H1 (cell line): ENCODE measurements at regions not wholly inside any gene's neighbourhood (a gene's known extent, or its start where the extent isn't known, plus 50 kb on each side); places are given as distances from the start of the nearest gene placed in this dataset.

Experiments
- CTCF ChIA-PET: fragments of 300-600 bp; sonication (Branson Sonifier 250); formaldehyde crosslinking; loops from one replicate; lab custom pipeline; 2021; ENCODE audit not compliant: partially characterized antibody; lab: Charles Lee
- POLR2A ChIA-PET: fragments of 300-600 bp; sonication (Branson Sonifier 250); formaldehyde crosslinking; loops from one replicate; lab custom pipeline; 2021; ENCODE audit warnings: inconsistent platforms; ENCODE audit not compliant: partially characterized antibody; lab: Charles Lee
- DNase-seq, 2 experiments: peaks; one replicate each; pipeline versions ENCODE4 v3.0.0 to v3.0.0-alpha.2; 2010 to 2022; ENCODE audit warnings: low spot score in 2 of 2, low read depth in 1 of 2, mixed read lengths in 1 of 2
- FAIRE-seq: peaks from 2 replicates; lab custom pipeline; 2011; peaks lifted over from hg19 to GRCh38; lab: Jason Lieb, UNC
- H2AFZ ChIP-seq: 2 replicates; pipeline ENCODE4 v1.8.1; 2012; ENCODE audit warnings: low read length, inconsistent platforms
- H2AK5ac ChIP-seq: 2 replicates; pipeline ENCODE4 v1.6.1; 2013; ENCODE audit warnings: low read depth, low read length
- H2BK120ac ChIP-seq: replicated peaks from 2 replicates; pipeline ENCODE3; 2013; ENCODE audit warnings: low read depth, low read length, inconsistent platforms
- H2BK12ac ChIP-seq: 2 replicates; pipeline ENCODE4 v1.6.1; 2013; ENCODE audit warnings: low read depth, low read length
- H2BK15ac ChIP-seq: 2 replicates; pipeline ENCODE4 v1.6.1; 2013; ENCODE audit warnings: low read length
- H2BK20ac ChIP-seq: 2 replicates; pipeline ENCODE4 v1.6.1; 2013; ENCODE audit warnings: low read length
- H2BK5ac ChIP-seq: 2 replicates; pipeline ENCODE4 v1.6.1; 2013; ENCODE audit warnings: low read depth, low read length
- H3K14ac ChIP-seq: 2 replicates; pipeline ENCODE4 v1.6.1; 2013; ENCODE audit warnings: inconsistent platforms; ENCODE audit not compliant: insufficient read length
- H3K18ac ChIP-seq: 2 replicates; pipeline ENCODE4 v1.6.1; 2013; ENCODE audit warnings: low read length; ENCODE audit errors: extremely low read depth
- H3K23ac ChIP-seq: 2 replicates; pipeline ENCODE4 v1.6.1; 2013; ENCODE audit warnings: inconsistent platforms; ENCODE audit not compliant: insufficient read length
- H3K23me2 ChIP-seq: 2 replicates; pipeline ENCODE4 v1.6.1; 2013; ENCODE audit warnings: low read depth, low read length
- H3K27ac ChIP-seq: 2 replicates; pipeline ENCODE4 v1.6.1; 2011; ENCODE audit warnings: low read depth, low read length, inconsistent platforms
- H3K27me3 ChIP-seq, 4 experiments: replicated peaks in 1 of 4; 1 replicate in 1 of 4; 2 replicates in 3 of 4; pipeline versions ENCODE4 v1.6.1 to v1.8.1; 2011 to 2013; ENCODE audit warnings: low read length in 3 of 4, mild to moderate bottlenecking in 3 of 4, inconsistent platforms in 2 of 4, mixed read lengths in 2 of 4, moderate library complexity in 1 of 4; ENCODE audit not compliant: control insufficient read depth in 3 of 4, insufficient read depth in 3 of 4; ENCODE audit errors: extremely low read depth in 1 of 4
- H3K36me3 ChIP-seq, 4 experiments: 2 replicates each; pipeline versions ENCODE4 v1.6.1 to v1.8.1; 2011 to 2013; ENCODE audit warnings: mild to moderate bottlenecking in 4 of 4, low read length in 3 of 4, moderate library complexity in 2 of 4, control low read depth in 1 of 4, inconsistent platforms in 1 of 4; ENCODE audit not compliant: insufficient read depth in 4 of 4, control insufficient read depth in 2 of 4
- H3K4ac ChIP-seq: replicated peaks from 2 replicates; pipeline ENCODE3; 2013; ENCODE audit warnings: low read length, low read depth, mixed read lengths, inconsistent platforms; ENCODE audit not compliant: insufficient read length
- H3K4me1 ChIP-seq, 4 experiments: replicated peaks in 1 of 4; 1 replicate in 1 of 4; 2 replicates in 3 of 4; pipeline versions ENCODE4 v1.6.1 to v1.8.1; 2011 to 2013; ENCODE audit warnings: low read length in 3 of 4, inconsistent platforms in 2 of 4, mixed read lengths in 1 of 4; ENCODE audit not compliant: insufficient read depth in 4 of 4, control insufficient read depth in 3 of 4
- H3K4me2 ChIP-seq, 2 experiments: 2 replicates each; pipeline versions ENCODE4 v1.6.1 to v1.8.1; 2011 to 2013; ENCODE audit warnings: low read depth in 2 of 2, low read length in 2 of 2, control low read depth in 1 of 2, inconsistent platforms in 1 of 2, mild to moderate bottlenecking in 1 of 2; ENCODE audit not compliant: insufficient read depth in 1 of 2
- H3K4me3 ChIP-seq, 4 experiments: fragments of 200-600, 300-600 bp in 1 of 4; sonication (generic), shearing (Covaris generic), sonication (Bioruptor Twin) in 1 of 4; 2 replicates each; pipeline versions ENCODE4 v1.5.1 to v1.8.1; 2011 to 2016; ENCODE audit warnings: low read length in 4 of 4, low read depth in 3 of 4, control low read depth in 2 of 4, inconsistent platforms in 2 of 4, mild to moderate bottlenecking in 2 of 4, mixed read lengths in 1 of 4, moderate library complexity in 1 of 4; ENCODE audit not compliant: insufficient read depth in 2 of 4; ENCODE audit errors: extremely low read depth in 1 of 4
- H3K56ac ChIP-seq: replicated peaks from 2 replicates; pipeline ENCODE3; 2013; ENCODE audit warnings: low read depth, mild to moderate bottlenecking, mixed read lengths, low read length, inconsistent platforms; ENCODE audit not compliant: insufficient read length
- H3K79me1 ChIP-seq: 2 replicates; pipeline ENCODE4 v1.6.1; 2013; ENCODE audit warnings: low read depth, low read length, control low read depth
- H3K79me2 ChIP-seq, 2 experiments: 2 replicates each; pipeline versions ENCODE4 v1.6.1 to v1.8.1; 2012 to 2013; ENCODE audit warnings: low read length in 2 of 2, mild to moderate bottlenecking in 2 of 2, inconsistent platforms in 1 of 2; ENCODE audit not compliant: insufficient read depth in 2 of 2, control insufficient read depth in 1 of 2
- H3K9ac ChIP-seq, 4 experiments: replicated peaks in 1 of 4; 1 replicate in 1 of 4; 2 replicates in 3 of 4; pipeline versions ENCODE4 v1.6.1 to v1.8.1; 2011 to 2013; ENCODE audit warnings: low read depth in 3 of 4, low read length in 3 of 4, control low read depth in 2 of 4, mild to moderate bottlenecking in 2 of 4, moderate library complexity in 2 of 4, inconsistent platforms in 1 of 4; ENCODE audit errors: extremely low read depth in 1 of 4
- H3K9me3 ChIP-seq, 2 experiments: 2 replicates each; pipeline versions ENCODE4 v1.6.1 to v1.8.1; 2012 to 2013; ENCODE audit warnings: mild to moderate bottlenecking in 2 of 2, moderate library complexity in 2 of 2, control low read depth in 1 of 2, inconsistent platforms in 1 of 2, low read depth in 1 of 2, low read length in 1 of 2, mixed read lengths in 1 of 2; ENCODE audit not compliant: insufficient read depth in 2 of 2
- H4K20me1 ChIP-seq, 2 experiments: replicated peaks in 1 of 2; 2 replicates each; pipeline versions ENCODE3 to v1.8.1; 2011 to 2013; ENCODE audit warnings: inconsistent platforms in 2 of 2, low read length in 2 of 2, mild to moderate bottlenecking in 1 of 2; ENCODE audit not compliant: insufficient read depth in 2 of 2, control insufficient read depth in 1 of 2
- H4K5ac ChIP-seq: 2 replicates; pipeline ENCODE4 v1.6.1; 2013; ENCODE audit warnings: low read length, low read depth, mixed read lengths, inconsistent platforms; ENCODE audit not compliant: insufficient read length
- H4K8ac ChIP-seq: 2 replicates; pipeline ENCODE4 v1.8.0; 2013; ENCODE audit warnings: mild to moderate bottlenecking, moderate library complexity, low read length, inconsistent platforms; ENCODE audit not compliant: insufficient read depth; ENCODE audit errors: extremely low read depth
- H4K91ac ChIP-seq: replicated peaks from 2 replicates; pipeline ENCODE3; 2013; ENCODE audit warnings: low read length, mixed read lengths, inconsistent platforms; ENCODE audit not compliant: insufficient read length
- ATF3 ChIP-seq: IDR thresholded peaks from 2 replicates; pipeline ENCODE4 v1.6.1; 2011; ENCODE audit warnings: low read depth, mild to moderate bottlenecking, low read length; ENCODE audit not compliant: insufficient read depth
- BRCA1 ChIP-seq: IDR thresholded peaks from 2 replicates; pipeline ENCODE4 v1.6.1; 2012; ENCODE audit warnings: low read depth, low read length, improper control_type of control experiment
- CHD1 ChIP-seq: IDR thresholded peaks from 2 replicates; pipeline ENCODE4 v1.6.1; 2012; ENCODE audit warnings: low read depth, low read length, improper control_type of control experiment
- CTCF ChIP-seq, 3 experiments: IDR thresholded peaks; 1 replicate in 2 of 3; 2 replicates in 1 of 3; pipeline versions ENCODE4 v1.5.1 to v1.6.1; 2011; ENCODE audit warnings: low read length in 3 of 3, mild to moderate bottlenecking in 3 of 3, inconsistent platforms in 2 of 3, low read depth in 1 of 3, moderate library complexity in 1 of 3; ENCODE audit not compliant: insufficient read depth in 1 of 3; ENCODE audit errors: control extremely low read depth in 1 of 3
- EP300 ChIP-seq, 2 experiments: IDR thresholded peaks; 1 replicate in 1 of 2; 2 replicates in 1 of 2; pipeline ENCODE4 v1.6.1; 2011 to 2012; ENCODE audit warnings: low read depth in 2 of 2, low read length in 2 of 2, mild to moderate bottlenecking in 2 of 2, borderline replicate concordance in 1 of 2, inconsistent platforms in 1 of 2, moderate library complexity in 1 of 2
- FOSL1 ChIP-seq: IDR thresholded peaks from 2 replicates; pipeline ENCODE4 v1.6.1; 2011; ENCODE audit warnings: mild to moderate bottlenecking, low read depth, low read length, moderate library complexity; ENCODE audit not compliant: insufficient read depth
- GTF2F1 ChIP-seq: IDR thresholded peaks from 2 replicates; pipeline ENCODE4 v1.6.1; 2012; ENCODE audit warnings: low read depth, low read length, improper control_type of control experiment, borderline replicate concordance
- MAFK ChIP-seq: IDR thresholded peaks from 2 replicates; pipeline ENCODE4 v1.6.1; 2012; ENCODE audit warnings: low read depth, mild to moderate bottlenecking, improper control_type of control experiment, low read length
- MAX ChIP-seq: IDR thresholded peaks from 2 replicates; pipeline ENCODE4 v1.6.1; 2012; ENCODE audit warnings: inconsistent platforms
- SUZ12 ChIP-seq: fragments of 200-600 bp; sonication (generic); IDR thresholded peaks from 2 replicates; pipeline ENCODE4 v1.6.1; 2012; ENCODE audit warnings: mild to moderate bottlenecking, inconsistent platforms, low read length, moderate library complexity, mixed read lengths
- TAF1 ChIP-seq: IDR thresholded peaks from 2 replicates; pipeline ENCODE4 v1.6.1; 2011; ENCODE audit warnings: mild to moderate bottlenecking, low read depth, low read length
- YY1 ChIP-seq: IDR thresholded peaks from 2 replicates; pipeline ENCODE4 v1.6.1; 2011; ENCODE audit warnings: low read depth, mild to moderate bottlenecking, low read length
- WGBS, 2 experiments: shearing (Covaris generic) in 1 of 2; methylation state at CpG; one replicate each; pipeline versions ENCODE4 v1.1.6 to v1.1.7; 2013 to 2015; ENCODE audit warnings: low lambda C conversion rate in 2 of 2, mixed read lengths in 2 of 2, inconsistent platforms in 1 of 2, low coverage in 1 of 2, missing lambda C conversion rate in 1 of 2; ENCODE audit not compliant: insufficient replicate concordance in 2 of 2, insufficient coverage in 1 of 2, insufficient read length in 1 of 2; ENCODE audit errors: extremely low coverage in 1 of 2, missing lambda C conversion rate in 1 of 2; 5-methylcytosine and 5-hydroxymethylcytosine counted together

- Histone ChIP-seq H3K27me3 (no peaks in the 10 kb centered on the region), H4K91ac (no peak overlapping the region), H3K4me1 (no peaks in the 10 kb centered on the region; a peak in 1 of 7 replicates), H2AFZ (no peak overlapping the region), H3K9me3 (no peaks in the 10 kb centered on the region), H3K4me2 (no peak overlapping the region), H2BK15ac (no peak overlapping the region), H2BK120ac (no peak overlapping the region), H3K23ac (no peak overlapping the region), H3K18ac (no peak overlapping the region), H2BK5ac (no peak overlapping the region), H3K27ac (no peak overlapping the region), H3K79me2 (no peaks in the 10 kb centered on the region), H2AK5ac (no peak overlapping the region), H3K4ac (no peak overlapping the region), H4K5ac (no peak overlapping the region), H3K9ac (no peak overlapping the region), H3K23me2 (no peaks in the 10 kb centered on the region), H3K4me3 (no peak overlapping the region), H2BK12ac (no peak overlapping the region), H3K79me1 (no peaks in the 10 kb centered on the region), H2BK20ac (no peak overlapping the region), H3K56ac (no peak overlapping the region), H3K14ac (no peak overlapping the region), H3K36me3 (no peaks in the 10 kb centered on the region), H4K20me1 (no peaks in the 10 kb centered on the region), H4K8ac (no peak overlapping the region)
- 98% methylated on average over 2 of the region's 2 CpGs; no CpG with 5 or more reads in 1 of the 2 experiments for whole genome bisulfite sequencing, 2 experiments
- POLR2A ChIA-PET = no interaction called here
- DNase-seq = no peak
- FAIRE-seq = no peak
- CTCF ChIA-PET = interaction anchor here (1.3 kb wide), 1 partner anchor 9 kb away, joined by 5 read pairs; no protein-coding TSS in a partner anchor
- TF ChIP-seq FOSL1 (no peak), BRCA1 (no peak), YY1 (no peak), CHD1 (no peak), SUZ12 (no peak), MAFK (no peak), CTCF (IDR thresholded peaks at IDR 0.05; ENCODE audit: control extremely low read depth in 1 of 3, insufficient read depth in 1 of 3, low read depth in 1 of 3, low read length in 3 of 3) (no peak), TAF1 (no peak), GTF2F1 (no peak), EP300 (IDR thresholded peaks at IDR 0.05; ENCODE audit: borderline replicate concordance in 1 of 2, low read depth in 2 of 2, low read length in 2 of 2) (no peak), MAX (no peak), ATF3 (no peak)
These were observed 444.1 kb upstream of the RBFOX1 start for GRCh38 chr16:6888531-6888930.
